Urothelium cell line (cell line): ENCODE measurements at regions not wholly inside any gene's neighbourhood (a gene's known extent, or its start where the extent isn't known, plus 50 kb on each side); places are given as distances from the start of the nearest gene placed in this dataset.

Experiments used
- DNase-seq: peaks from one replicate; pipeline ENCODE4 v3.0.0; 2011; ENCODE audit warnings: low spot score, mixed read lengths
- FAIRE-seq: peaks from 2 replicates; lab custom pipeline; 2011; peaks lifted over from hg19 to GRCh38; lab: Jason Lieb, UNC

DNA sequence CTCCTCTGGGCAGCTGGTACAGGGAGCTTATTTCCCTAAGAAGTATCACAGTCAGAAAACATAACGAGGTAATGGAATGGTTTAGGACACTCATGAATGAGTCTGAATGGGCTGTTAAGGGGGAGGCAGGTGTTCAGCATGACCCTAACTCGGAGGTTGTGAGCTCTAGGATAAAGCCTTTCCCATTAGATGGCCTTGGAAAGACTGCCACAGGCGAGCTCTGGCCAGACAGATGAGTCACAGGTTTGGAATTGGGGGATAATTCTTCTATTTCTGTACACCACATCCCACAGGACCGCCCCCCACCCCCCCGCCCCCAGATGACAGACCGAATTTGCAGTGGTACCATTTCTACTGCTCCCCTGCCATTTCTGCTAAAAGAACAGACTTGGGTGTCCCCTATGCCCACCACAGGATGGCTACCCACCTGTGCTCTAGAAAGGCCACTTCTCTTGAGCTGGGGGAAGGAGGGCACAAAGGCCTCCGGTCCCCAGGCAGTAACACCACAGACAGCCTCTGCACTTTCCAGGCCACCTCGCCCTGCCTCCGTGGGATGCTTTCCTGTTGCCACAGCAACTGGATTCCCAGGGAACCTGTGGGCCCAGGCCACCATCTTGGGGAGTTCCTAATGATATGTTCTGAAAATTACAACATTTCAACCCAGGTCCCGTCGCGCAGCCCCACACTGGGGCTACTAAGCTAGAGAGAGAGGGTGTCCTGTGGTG, 76.7 kb downstream of the TRIM29 start:
- FAIRE-seq, result no peak
- peak; percentile 75 for DNase-seq

- FAIRE-seq, result no peak
These were observed 77.4 kb downstream of the TRIM29 start for GRCh38 chr11:120060512-120060911.

GRCh38 chr11:120058931-120059330, 79.0 kb downstream of the TRIM29 start:
- DNase-seq, result no peak
- no peak for FAIRE-seq

More at GRCh38 chr11:120060512-120060911, 77.4 kb downstream of the TRIM29 start:
- no peak for DNase-seq

- no peak for FAIRE-seq
- DNase-seq, result peak; percentile 75
These were observed 80.0 kb downstream of the TRIM29 start for GRCh38 chr11:120057595-120058581.

- no peak for FAIRE-seq
- no peak for DNase-seq
These were observed 80.9 kb downstream of the TRIM29 start for GRCh38 chr11:120057028-120057330.

DNA sequence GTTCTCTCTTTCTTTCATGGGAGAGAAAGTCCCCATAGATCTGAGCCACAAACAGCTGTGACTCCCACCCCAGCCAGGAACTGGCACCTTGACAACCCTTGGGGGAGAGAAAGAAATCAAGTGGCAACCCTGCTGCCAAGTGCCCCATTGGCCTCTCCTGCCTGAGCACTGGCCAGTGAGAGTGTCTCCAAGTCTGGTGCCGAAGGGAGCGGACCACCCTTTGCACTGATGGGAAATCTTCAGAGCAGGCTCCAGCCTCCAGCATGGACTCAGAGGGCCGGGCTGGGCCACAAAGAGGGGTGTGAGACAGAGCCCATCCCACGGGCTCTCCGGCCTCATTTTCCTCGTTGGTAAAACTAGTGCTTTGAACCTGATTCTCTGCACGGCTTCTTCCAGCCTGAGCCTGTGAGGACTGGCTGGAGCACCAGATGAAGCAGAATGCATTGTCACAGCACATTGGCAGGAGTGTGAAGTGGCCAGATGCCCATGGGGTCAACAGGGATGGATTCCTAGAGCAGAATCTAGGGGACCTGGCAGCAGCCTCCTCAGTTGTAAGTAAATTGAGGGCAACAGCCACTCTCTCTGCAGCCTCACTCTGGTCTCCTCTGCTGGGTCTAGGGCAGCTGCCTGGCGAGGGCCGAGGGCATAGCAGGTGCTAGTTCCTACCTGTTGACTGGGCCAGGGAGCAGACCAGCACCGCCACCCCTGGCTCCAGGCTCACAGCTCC, 81.4 kb downstream of the TRIM29 start:
- FAIRE-seq (no peak), DNase-seq (no peak)

- no peak for FAIRE-seq
These were observed 82.3 kb downstream of the TRIM29 start for GRCh38 chr11:120055646-120056045.

DNA sequence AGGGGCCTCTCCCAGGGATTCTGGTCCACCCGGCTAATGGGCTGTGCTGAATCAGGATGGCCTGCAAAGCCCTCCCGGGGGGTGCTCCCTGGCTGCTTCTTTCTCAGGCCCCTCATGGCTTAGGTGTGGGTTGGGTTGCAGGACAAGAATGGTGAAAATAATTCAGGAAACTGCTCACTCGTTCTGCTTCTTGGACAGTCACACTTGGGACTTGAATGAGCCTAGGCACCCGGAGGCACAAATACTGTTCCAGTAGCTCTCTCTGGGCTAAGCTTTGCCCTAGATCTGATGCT, 83.2 kb downstream of the TRIM29 start:
- no peak for FAIRE-seq
- no peak for DNase-seq

More at GRCh38 chr11:120055646-120056045, 82.3 kb downstream of the TRIM29 start:
- DNase-seq, result no peak

- no peak for FAIRE-seq
- no peak for DNase-seq
These were observed 83.7 kb downstream of the TRIM29 start for GRCh38 chr11:120054016-120054752.

- DNase-seq (no peak), FAIRE-seq (no peak)
These were observed 85.6 kb downstream of the TRIM29 start for GRCh38 chr11:120052196-120052775.

- FAIRE-seq, result no peak
- DNase-seq, result no peak
These were observed 93.8 kb downstream of the TRIM29 start for GRCh38 chr11:120044011-120044675.

- DNase-seq (no peak), FAIRE-seq (no peak)
These were observed 94.5 kb downstream of the TRIM29 start for GRCh38 chr11:120043328-120043945.

GRCh38 chr11:120041625-120042024, 96.3 kb downstream of the TRIM29 start:
- no peak for DNase-seq
- no peak for FAIRE-seq

- DNase-seq (no peak), FAIRE-seq (no peak)
These were observed 97.6 kb downstream of the TRIM29 start for GRCh38 chr11:120040151-120040840.

DNA sequence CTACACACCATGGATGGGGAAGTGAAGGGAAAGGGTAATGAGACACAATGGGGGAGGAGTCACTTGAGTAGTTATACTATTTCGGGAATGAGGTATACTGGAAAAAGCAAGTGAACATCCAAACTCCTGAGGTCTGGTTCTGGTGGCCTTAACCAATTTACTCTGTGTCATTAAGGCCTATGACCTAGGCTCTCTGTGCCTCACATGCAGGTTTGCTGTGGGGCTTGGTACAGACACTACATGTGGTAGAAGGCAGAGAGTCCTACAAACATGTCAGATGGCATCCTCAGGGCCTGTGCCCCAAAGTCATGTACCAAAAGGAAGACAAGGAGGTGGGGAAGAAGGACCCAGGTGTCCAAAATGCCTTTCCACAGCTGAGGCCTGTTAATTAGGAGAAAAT, 98.9 kb downstream of the TRIM29 start:
- no peak for FAIRE-seq
- no peak for DNase-seq

GRCh38 chr11:120037111-120037510, 100.8 kb downstream of the TRIM29 start:
- FAIRE-seq (no peak), DNase-seq (no peak)

- FAIRE-seq (no peak), DNase-seq (no peak)
These were observed 102.2 kb downstream of the TRIM29 start for GRCh38 chr11:120035756-120036155.

- no peak for DNase-seq
- FAIRE-seq, result no peak
These were observed 102.9 kb downstream of the TRIM29 start for GRCh38 chr11:120034881-120035630.
